ENCODE measurements at regions not wholly inside any gene's neighbourhood (a gene's known extent, or its start where the extent isn't known, plus 50 kb on each side); places are given as distances from the start of the nearest gene placed in this dataset.

- Mint-ChIP-seq H3K27ac (no peak overlapping the region), H3K9me3 (peaks cover 5% of the 10 kb centered on the region), H3K4me1 (peaks cover 4% of the 10 kb centered on the region), H3K36me3 (no peaks in the 10 kb centered on the region), H3K4me3 (no peak overlapping the region), H3K27me3 (no peaks in the 10 kb centered on the region)
- ATAC-seq = peak; percentile 27
Measured at GRCh38 chr4:106708464-106708816, 327.7 kb downstream of the DKK2 start.

- H3K27ac Mint-ChIP-seq = no peak overlapping the region
- H3K36me3 Mint-ChIP-seq = no peaks in the 10 kb centered on the region
- ATAC-seq = peak; percentile 53
Measured at GRCh38 chr4:106707776-106708463, 328.2 kb downstream of the DKK2 start.

GRCh38 chr4:106704253-106704870 is 331.8 kb downstream of the DKK2 start:
- H3K27me3 Mint-ChIP-seq = no peaks in the 10 kb centered on the region
- H3K36me3 Mint-ChIP-seq = no peaks in the 10 kb centered on the region
- H3K27ac Mint-ChIP-seq = no peak overlapping the region
- H3K4me1 Mint-ChIP-seq = peaks cover 4% of the 10 kb centered on the region
- H3K4me3 Mint-ChIP-seq = no peak overlapping the region
- no peaks in the 10 kb centered on the region for H3K9me3 Mint-ChIP-seq
- no peak for ATAC-seq

More at GRCh38 chr4:106707776-106708463, 328.2 kb downstream of the DKK2 start:
- Mint-ChIP-seq H3K4me3 (no peak overlapping the region), H3K27me3 (no peaks in the 10 kb centered on the region), H3K4me1 (peaks cover 4% of the 10 kb centered on the region), H3K9me3 (no peaks in the 10 kb centered on the region)

GRCh38 chr4:106700321-106700720 is 331.7 kb upstream of the GIMD1 start:
- Mint-ChIP-seq H3K4me3 (no peak overlapping the region), H3K9me3 (no peaks in the 10 kb centered on the region), H3K27ac (no peak overlapping the region), H3K27me3 (no peaks in the 10 kb centered on the region), H3K36me3 (no peaks in the 10 kb centered on the region), H3K4me1 (no peaks in the 10 kb centered on the region)
- no peak for ATAC-seq

- H3K36me3 Mint-ChIP-seq = no peaks in the 10 kb centered on the region
- H3K27ac Mint-ChIP-seq = no peak overlapping the region
- peaks cover 2% of the 10 kb centered on the region for H3K9me3 Mint-ChIP-seq
- no peaks in the 10 kb centered on the region for H3K27me3 Mint-ChIP-seq
- H3K4me1 Mint-ChIP-seq = no peaks in the 10 kb centered on the region
- ATAC-seq = no peak
- no peak overlapping the region for H3K4me3 Mint-ChIP-seq
Measured at GRCh38 chr4:106698621-106699195, 330.1 kb upstream of the GIMD1 start.

- peaks cover 2% of the 10 kb centered on the region for H3K9me3 Mint-ChIP-seq
- no peak overlapping the region for H3K4me3 Mint-ChIP-seq
- no peaks in the 10 kb centered on the region for H3K36me3 Mint-ChIP-seq
- no peak overlapping the region for H3K27ac Mint-ChIP-seq
- H3K4me1 Mint-ChIP-seq = no peaks in the 10 kb centered on the region
- ATAC-seq = no peak
- H3K27me3 Mint-ChIP-seq = no peaks in the 10 kb centered on the region
Measured at GRCh38 chr4:106695501-106696262, 327.1 kb upstream of the GIMD1 start.

- Mint-ChIP-seq H3K4me1 (no peaks in the 10 kb centered on the region), H3K27me3 (no peaks in the 10 kb centered on the region), H3K36me3 (no peaks in the 10 kb centered on the region), H3K9me3 (peaks cover 2% of the 10 kb centered on the region), H3K4me3 (no peak overlapping the region), H3K27ac (no peak overlapping the region)
- ATAC-seq = no peak
Measured at GRCh38 chr4:106694232-106694631, 325.7 kb upstream of the GIMD1 start.

GRCh38 chr4:106691749-106692148 is 323.2 kb upstream of the GIMD1 start:
- Mint-ChIP-seq H3K27me3 (no peaks in the 10 kb centered on the region), H3K9me3 (peaks cover 2% of the 10 kb centered on the region), H3K27ac (no peak overlapping the region), H3K4me1 (no peaks in the 10 kb centered on the region), H3K36me3 (no peaks in the 10 kb centered on the region), H3K4me3 (no peak overlapping the region)
- no peak for ATAC-seq

GRCh38 chr4:106690487-106690886 is 321.9 kb upstream of the GIMD1 start:
- Mint-ChIP-seq H3K36me3 (no peaks in the 10 kb centered on the region), H3K27me3 (no peaks in the 10 kb centered on the region), H3K4me1 (no peaks in the 10 kb centered on the region), H3K4me3 (no peak overlapping the region), H3K9me3 (peaks cover 2% of the 10 kb centered on the region), H3K27ac (no peak overlapping the region)
- no peak for ATAC-seq

- ATAC-seq = no peak
- Mint-ChIP-seq H3K27me3 (no peaks in the 10 kb centered on the region), H3K9me3 (peaks cover 7% of the 10 kb centered on the region), H3K27ac (no peak overlapping the region), H3K4me1 (no peaks in the 10 kb centered on the region), H3K4me3 (no peak overlapping the region), H3K36me3 (no peaks in the 10 kb centered on the region)
Measured at GRCh38 chr4:106687026-106687425, 318.4 kb upstream of the GIMD1 start.

- no peak for ATAC-seq
- no peak overlapping the region for H3K27ac Mint-ChIP-seq
- H3K9me3 Mint-ChIP-seq = peaks cover 9% of the 10 kb centered on the region
- H3K4me3 Mint-ChIP-seq = no peak overlapping the region
- no peaks in the 10 kb centered on the region for H3K27me3 Mint-ChIP-seq
- H3K36me3 Mint-ChIP-seq = no peaks in the 10 kb centered on the region
- no peaks in the 10 kb centered on the region for H3K4me1 Mint-ChIP-seq
Measured at GRCh38 chr4:106681381-106681921, 312.9 kb upstream of the GIMD1 start.

GRCh38 chr4:106679063-106679462 is 310.5 kb upstream of the GIMD1 start:
- no peaks in the 10 kb centered on the region for H3K4me1 Mint-ChIP-seq
- H3K27me3 Mint-ChIP-seq = no peaks in the 10 kb centered on the region
- ATAC-seq = no peak
- H3K4me3 Mint-ChIP-seq = no peak overlapping the region
- H3K36me3 Mint-ChIP-seq = no peaks in the 10 kb centered on the region
- peaks cover 13% of the 10 kb centered on the region for H3K9me3 Mint-ChIP-seq
- H3K27ac Mint-ChIP-seq = no peak overlapping the region

- Mint-ChIP-seq H3K27me3 (no peaks in the 10 kb centered on the region), H3K4me1 (no peaks in the 10 kb centered on the region), H3K36me3 (no peaks in the 10 kb centered on the region), H3K27ac (no peak overlapping the region), H3K4me3 (no peak overlapping the region), H3K9me3 (peaks cover 15% of the 10 kb centered on the region)
- no peak for ATAC-seq
Measured at GRCh38 chr4:106677213-106677612, 308.6 kb upstream of the GIMD1 start.

- ATAC-seq = no peak
- no peak overlapping the region for H3K4me3 Mint-ChIP-seq
Measured at GRCh38 chr4:106676173-106676921, 307.8 kb upstream of the GIMD1 start.

GRCh38 chr4:106671716-106672115 is 303.1 kb upstream of the GIMD1 start:
- H3K4me3 Mint-ChIP-seq = no peak overlapping the region
- H3K27me3 Mint-ChIP-seq = no peaks in the 10 kb centered on the region
- no peak for ATAC-seq
- no peaks in the 10 kb centered on the region for H3K36me3 Mint-ChIP-seq
- peaks cover 11% of the 10 kb centered on the region for H3K9me3 Mint-ChIP-seq
- H3K27ac Mint-ChIP-seq = no peak overlapping the region
- H3K4me1 Mint-ChIP-seq = no peaks in the 10 kb centered on the region

More at GRCh38 chr4:106676173-106676921, 307.8 kb upstream of the GIMD1 start:
- Mint-ChIP-seq H3K27ac (no peak overlapping the region), H3K9me3 (peaks cover 11% of the 10 kb centered on the region), H3K27me3 (no peaks in the 10 kb centered on the region), H3K36me3 (no peaks in the 10 kb centered on the region), H3K4me1 (no peaks in the 10 kb centered on the region)
